Adipocyte (in vitro differentiated cells): ENCODE measurements at regions not wholly inside any gene's neighbourhood (a gene's known extent, or its start where the extent isn't known, plus 50 kb on each side); places are given as distances from the start of the nearest gene placed in this dataset.

Experiments
- DNase-seq: peaks from one replicate; pipeline ENCODE4 v3.0.0-alpha.2; 2015; ENCODE audit warnings: low read depth
- H3K27me3 ChIP-seq: replicated peaks from 2 replicates; pipeline ENCODE4 v1.7.0; 2013; ENCODE audit warnings: mild to moderate bottlenecking, low read length, moderate library complexity; ENCODE audit not compliant: control insufficient read depth, insufficient read depth
- H3K36me3 ChIP-seq: 2 replicates; pipeline ENCODE4 v1.7.0; 2013; ENCODE audit warnings: low read length, mild to moderate bottlenecking, moderate library complexity; ENCODE audit not compliant: control insufficient read depth, insufficient read depth, severe bottlenecking
- H3K4me1 ChIP-seq: 2 replicates; pipeline ENCODE4 v1.7.0; 2013; ENCODE audit warnings: mild to moderate bottlenecking, low read length, moderate library complexity; ENCODE audit not compliant: control insufficient read depth, insufficient read depth
- H3K4me3 ChIP-seq: 2 replicates; pipeline ENCODE4 v1.7.0; 2013; ENCODE audit warnings: mild to moderate bottlenecking, low read length, moderate library complexity
- H3K9ac ChIP-seq: 2 replicates; pipeline ENCODE4 v1.7.0; 2013; ENCODE audit warnings: mild to moderate bottlenecking, low read length, moderate library complexity
- H3K9me3 ChIP-seq: 2 replicates; pipeline ENCODE4 v1.7.0; 2013; ENCODE audit warnings: mild to moderate bottlenecking, low read length, moderate library complexity; ENCODE audit not compliant: control insufficient read depth

GRCh38 chr1:240667351-240667750 is 55.4 kb upstream of the GREM2 start:
- peaks cover 3% of the 10 kb centered on the region for H3K9me3 ChIP-seq
- H3K4me1 ChIP-seq = peaks cover 14% of the 10 kb centered on the region
- DNase-seq = no peak
- no peaks in the 10 kb centered on the region for H3K27me3 ChIP-seq
- H3K9ac ChIP-seq = no peak overlapping the region
- no peak overlapping the region for H3K4me3 ChIP-seq
- no peaks in the 10 kb centered on the region for H3K36me3 ChIP-seq

DNA sequence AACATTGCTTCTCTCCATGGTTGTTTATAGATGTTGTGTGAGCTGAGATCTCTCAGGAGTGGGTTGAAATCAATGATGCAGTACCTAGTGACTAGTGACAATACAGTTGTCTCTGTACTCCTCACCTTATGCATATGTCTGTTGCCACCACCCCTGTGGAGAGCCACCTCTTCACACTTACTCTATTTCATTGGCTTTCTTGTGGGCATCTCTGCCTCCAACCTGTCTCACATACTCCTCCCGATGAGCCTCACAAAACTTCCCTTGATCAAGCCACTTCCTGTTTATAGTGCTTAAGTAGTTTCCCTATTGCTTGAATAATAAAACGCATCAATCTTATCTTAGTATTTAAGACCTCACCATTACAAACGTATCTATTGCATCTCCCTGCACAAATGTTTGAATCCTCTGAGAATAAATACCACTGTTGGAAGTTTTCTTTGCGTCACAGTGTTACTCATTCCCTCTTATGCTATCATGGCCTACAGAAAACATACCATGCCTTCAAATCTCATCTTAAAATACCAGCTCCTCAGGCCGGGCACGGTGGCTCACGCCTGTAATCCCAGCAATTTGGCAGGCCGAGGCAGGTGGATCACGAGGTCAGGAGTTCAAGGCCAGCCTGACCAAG is 54.7 kb upstream of the GREM2 start:
- Histone ChIP-seq H3K36me3 (no peaks in the 10 kb centered on the region), H3K4me1 (peaks cover 14% of the 10 kb centered on the region), H3K9ac (no peak overlapping the region), H3K9me3 (no peaks in the 10 kb centered on the region), H3K4me3 (no peak overlapping the region), H3K27me3 (no peaks in the 10 kb centered on the region)
- DNase-seq = no peak

DNA sequence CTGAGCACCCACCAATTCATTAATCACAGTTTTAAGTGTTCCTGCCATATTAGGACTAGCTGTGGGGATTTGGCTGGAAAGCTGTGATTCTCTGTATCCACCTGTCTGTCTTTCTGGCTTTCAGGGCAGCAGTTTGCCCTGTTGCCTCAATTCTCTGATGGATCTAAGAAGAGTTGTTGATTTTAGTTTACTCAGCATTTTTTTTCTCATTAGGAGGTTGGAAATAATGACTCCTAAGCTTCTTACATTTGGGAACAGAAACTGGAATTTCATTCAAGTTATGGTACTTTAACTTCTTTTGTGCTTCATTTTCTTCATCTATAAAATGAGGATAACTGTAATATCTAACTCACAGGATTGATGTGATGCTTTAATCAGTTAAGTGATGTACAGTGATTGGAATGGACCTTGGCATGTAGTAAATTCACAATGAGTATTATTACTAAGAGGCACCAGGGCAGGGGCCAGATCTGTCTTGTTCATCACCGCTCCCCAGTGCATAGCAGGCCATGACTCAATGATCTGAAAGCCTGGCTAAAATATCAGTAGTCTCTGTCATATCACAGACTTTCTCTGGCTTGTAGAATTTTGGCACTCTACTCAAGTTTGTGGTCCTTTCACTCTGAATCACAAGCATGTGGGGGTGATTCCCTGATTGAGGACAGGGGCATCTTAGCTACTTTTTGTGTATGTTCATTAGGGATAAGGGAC is 51.4 kb upstream of the GREM2 start:
- no peaks in the 10 kb centered on the region for H3K27me3 ChIP-seq
- no peaks in the 10 kb centered on the region for H3K9me3 ChIP-seq
- H3K4me1 ChIP-seq = peaks cover 15% of the 10 kb centered on the region
- no peak overlapping the region for H3K4me3 ChIP-seq
- no peak overlapping the region for H3K9ac ChIP-seq
- peak; percentile 53 for DNase-seq
- no peaks in the 10 kb centered on the region for H3K36me3 ChIP-seq
